K562 (cell line): ENCODE measurements at regions not wholly inside any gene's neighbourhood (a gene's known extent, or its start where the extent isn't known, plus 50 kb on each side); places are given as distances from the start of the nearest gene placed in this dataset.

Source experiments
- EP300 ChIP-seq: IDR thresholded peaks from 2 replicates; pipeline ENCODE4 v1.6.1; 2012; ENCODE audit warnings: low read length, improper control_type of control experiment
- HDAC2 ChIP-seq: fragments of 450-650 bp; IDR thresholded peaks from 2 replicates; pipeline ENCODE4 v1.6.1; 2016; ENCODE audit warnings: mild to moderate bottlenecking
- NFE2L1 ChIP-seq: fragments of 450-650 bp; IDR thresholded peaks from 2 replicates; pipeline ENCODE4 v1.6.1; 2016; ENCODE audit warnings: missing genetic modification characterization, low read depth, mild to moderate bottlenecking, missing compliant biosample characterization, moderate library complexity, borderline replicate concordance
- PHF8 ChIP-seq: fragments of 200-600 bp; sonication (generic); IDR thresholded peaks from 2 replicates; pipeline ENCODE4 v1.6.1; 2012; ENCODE audit warnings: mixed run types, mild to moderate bottlenecking, inconsistent platforms, low read length, moderate library complexity, borderline replicate concordance
- POLR2A ChIP-seq: fragments of 450-650 bp; conservative IDR thresholded peaks from 2 replicates; pipeline ENCODE4 v1.6.1; 2016
- TCF7L2 ChIP-seq: fragments of 150-350 bp; IDR thresholded peaks from 2 replicates; pipeline ENCODE4 v1.6.1; 2016; ENCODE audit warnings: low read depth, mild to moderate bottlenecking, low read length, moderate library complexity
- ZNF253 ChIP-seq: fragments of 250-450 bp; sonication (Bioruptor Pico); conservative IDR thresholded peaks from 2 replicates; pipeline ENCODE4 v1.6.1; 2021; ENCODE audit warnings: mild to moderate bottlenecking
- TF ChIP-seq, protein P1 (sequence below): fragments of 250-450 bp; sonication (Bioruptor Pico); IDR thresholded peaks from 2 replicates; pipeline ENCODE4 v1.4.0; 2020; ENCODE audit warnings: mild to moderate bottlenecking, moderate library complexity
- TF ChIP-seq, protein P2 (sequence below): sonication (generic); formaldehyde crosslinking; IDR thresholded peaks from 2 replicates; pipeline ENCODE4 v1.8.1; 2022; ENCODE audit warnings: missing genetic modification reagents

DNA sequence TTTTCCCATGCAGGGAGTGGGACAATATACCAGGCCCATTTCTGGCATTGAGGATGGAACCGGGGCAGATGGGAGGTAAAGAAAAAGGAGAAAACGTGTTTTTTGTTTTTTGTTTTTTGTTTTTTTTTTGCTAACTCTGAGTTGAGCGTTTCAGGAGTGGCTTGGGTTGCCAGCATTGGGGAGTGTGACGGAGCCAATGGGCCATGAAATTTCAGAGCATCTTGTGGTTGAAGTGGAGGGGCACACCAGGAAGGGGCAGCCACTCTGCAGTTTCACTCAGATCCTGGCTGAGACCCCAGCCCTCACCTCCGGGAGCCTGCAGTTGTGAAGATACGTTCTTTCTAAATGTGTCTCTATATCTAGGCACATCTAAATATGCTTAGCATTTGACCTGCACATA lies 240.5 kb downstream of the TLE3 start:
- TF ChIP-seq EP300: no peak
- TF ChIP-seq PHF8: no peak
- TF ChIP-seq, protein P1, sequence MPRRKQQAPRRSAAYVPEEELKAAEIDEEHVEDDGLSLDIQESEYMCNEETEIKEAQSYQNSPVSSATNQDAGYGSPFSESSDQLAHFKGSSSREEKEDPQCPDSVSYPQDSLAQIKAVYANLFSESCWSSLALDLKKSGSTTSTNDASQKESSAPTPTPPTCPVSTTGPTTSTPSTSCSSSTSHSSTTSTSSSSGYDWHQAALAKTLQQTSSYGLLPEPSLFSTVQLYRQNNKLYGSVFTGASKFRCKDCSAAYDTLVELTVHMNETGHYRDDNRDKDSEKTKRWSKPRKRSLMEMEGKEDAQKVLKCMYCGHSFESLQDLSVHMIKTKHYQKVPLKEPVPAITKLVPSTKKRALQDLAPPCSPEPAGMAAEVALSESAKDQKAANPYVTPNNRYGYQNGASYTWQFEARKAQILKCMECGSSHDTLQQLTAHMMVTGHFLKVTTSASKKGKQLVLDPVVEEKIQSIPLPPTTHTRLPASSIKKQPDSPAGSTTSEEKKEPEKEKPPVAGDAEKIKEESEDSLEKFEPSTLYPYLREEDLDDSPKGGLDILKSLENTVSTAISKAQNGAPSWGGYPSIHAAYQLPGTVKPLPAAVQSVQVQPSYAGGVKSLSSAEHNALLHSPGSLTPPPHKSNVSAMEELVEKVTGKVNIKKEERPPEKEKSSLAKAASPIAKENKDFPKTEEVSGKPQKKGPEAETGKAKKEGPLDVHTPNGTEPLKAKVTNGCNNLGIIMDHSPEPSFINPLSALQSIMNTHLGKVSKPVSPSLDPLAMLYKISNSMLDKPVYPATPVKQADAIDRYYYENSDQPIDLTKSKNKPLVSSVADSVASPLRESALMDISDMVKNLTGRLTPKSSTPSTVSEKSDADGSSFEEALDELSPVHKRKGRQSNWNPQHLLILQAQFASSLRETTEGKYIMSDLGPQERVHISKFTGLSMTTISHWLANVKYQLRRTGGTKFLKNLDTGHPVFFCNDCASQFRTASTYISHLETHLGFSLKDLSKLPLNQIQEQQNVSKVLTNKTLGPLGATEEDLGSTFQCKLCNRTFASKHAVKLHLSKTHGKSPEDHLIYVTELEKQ: no peak
- TF ChIP-seq HDAC2: no peak
- TF ChIP-seq, protein P2, sequence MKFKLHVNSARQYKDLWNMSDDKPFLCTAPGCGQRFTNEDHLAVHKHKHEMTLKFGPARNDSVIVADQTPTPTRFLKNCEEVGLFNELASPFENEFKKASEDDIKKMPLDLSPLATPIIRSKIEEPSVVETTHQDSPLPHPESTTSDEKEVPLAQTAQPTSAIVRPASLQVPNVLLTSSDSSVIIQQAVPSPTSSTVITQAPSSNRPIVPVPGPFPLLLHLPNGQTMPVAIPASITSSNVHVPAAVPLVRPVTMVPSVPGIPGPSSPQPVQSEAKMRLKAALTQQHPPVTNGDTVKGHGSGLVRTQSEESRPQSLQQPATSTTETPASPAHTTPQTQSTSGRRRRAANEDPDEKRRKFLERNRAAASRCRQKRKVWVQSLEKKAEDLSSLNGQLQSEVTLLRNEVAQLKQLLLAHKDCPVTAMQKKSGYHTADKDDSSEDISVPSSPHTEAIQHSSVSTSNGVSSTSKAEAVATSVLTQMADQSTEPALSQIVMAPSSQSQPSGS (CRISPR knock-in tag): no peak
- no peak for TF ChIP-seq ZNF253 (CRISPR knock-in tag)
- TF ChIP-seq TCF7L2: no peak
- TF ChIP-seq NFE2L1: no peak
- TF ChIP-seq POLR2A: no peak
